NCI-H2196 treated with DMSO at 0.1 percent for 48 hours (cell line): ENCODE measurements at regions not wholly inside any gene's neighbourhood (a gene's known extent, or its start where the extent isn't known, plus 50 kb on each side); places are given as distances from the start of the nearest gene placed in this dataset.
A peak's percentile ranks its signal among the peaks of the same experiment; 100 is the strongest.
"Not testable (repeated sequence)": the region's sequence is repeated elsewhere in the genome, so short reads cannot be mapped to it uniquely, and the experiment has no call there.

Source experiments
- DNase-seq: peaks from one replicate; lab custom pipeline; 2025; ENCODE audit not compliant: unreplicated experiment; lab: John Stamatoyannopoulos, UW

GRCh38 chr22:22774762-22775161, 112.9 kb upstream of the IGLL5 start:
- DNase-seq = not testable (repeated sequence)

- DNase-seq = no peak
These were observed 111.5 kb upstream of the IGLL5 start for GRCh38 chr22:22776121-22776520.

GRCh38 chr22:22779213-22779612, 108.4 kb upstream of the IGLL5 start:
- no peak for DNase-seq

- no peak for DNase-seq
These were observed 104.0 kb upstream of the IGLL5 start for GRCh38 chr22:22783575-22783974.

GRCh38 chr22:22784249-22785039, 103.2 kb upstream of the IGLL5 start:
- no peak for DNase-seq

- no peak for DNase-seq
These were observed 102.1 kb upstream of the IGLL5 start for GRCh38 chr22:22785316-22786065.

- peak; percentile 16 for DNase-seq
These were observed 101.1 kb upstream of the IGLL5 start for GRCh38 chr22:22786301-22787115.

GRCh38 chr22:22787151-22787550, 100.5 kb upstream of the IGLL5 start:
- no peak for DNase-seq

GRCh38 chr22:22787786-22788459, 99.7 kb upstream of the IGLL5 start:
- DNase-seq = no peak

- DNase-seq = no peak
These were observed 99.1 kb upstream of the IGLL5 start for GRCh38 chr22:22788460-22789037.

GRCh38 chr22:22789233-22789921, 98.2 kb upstream of the IGLL5 start:
- DNase-seq = no peak

- no peak for DNase-seq
These were observed 97.4 kb upstream of the IGLL5 start for GRCh38 chr22:22789922-22790845.

GRCh38 chr22:22791438-22792181, 96.0 kb upstream of the IGLL5 start:
- DNase-seq = no peak

- not testable (repeated sequence) for DNase-seq
These were observed 95.3 kb upstream of the IGLL5 start for GRCh38 chr22:22792205-22792786.

GRCh38 chr22:22795639-22796038, 92.0 kb upstream of the IGLL5 start:
- not testable (repeated sequence) for DNase-seq

- no peak for DNase-seq
These were observed 90.9 kb upstream of the IGLL5 start for GRCh38 chr22:22796724-22797123.

- DNase-seq = no peak
These were observed 89.4 kb upstream of the IGLL5 start for GRCh38 chr22:22798232-22798616.

- DNase-seq = no peak
These were observed 88.9 kb upstream of the IGLL5 start for GRCh38 chr22:22798716-22799115.
